Vagina (tissue), 2 donors: ENCODE measurements at regions not wholly inside any gene's neighbourhood (a gene's known extent, or its start where the extent isn't known, plus 50 kb on each side); places are given as distances from the start of the nearest gene placed in this dataset.
"Not testable (repeated sequence)": the region's sequence is repeated elsewhere in the genome, so short reads cannot be mapped to it uniquely, and the experiment has no call there.

ENCODE experiments used
- CTCF ChIP-seq, 3 experiments: fragments of 450-650 bp in 2 of 3; fragments of 200-600 bp in 1 of 3; sonication (generic) in 1 of 3; IDR thresholded peaks; one replicate each; pipeline ENCODE4 v1.5.1; 2017 to 2019; ENCODE audit warnings: antibody characterized with exemption in 3 of 3, mild to moderate bottlenecking in 2 of 3, moderate library complexity in 2 of 3
- POLR2A ChIP-seq, 2 donors: fragments of 450-650 bp; IDR thresholded peaks; one replicate each; pipeline ENCODE4 v1.6.1; 2017; ENCODE audit warnings: antibody characterized with exemption in 2 of 2, mild to moderate bottlenecking in 2 of 2, moderate library complexity in 2 of 2

GRCh38 chr12:84391176-84391575 is 521.4 kb downstream of the SLC6A15 start:
- TF ChIP-seq POLR2A, CTCF (IDR thresholded peaks at IDR 0.05): not testable (repeated sequence)
